ENCODE measurements at regions not wholly inside any gene's neighbourhood (a gene's known extent, or its start where the extent isn't known, plus 50 kb on each side); places are given as distances from the start of the nearest gene placed in this dataset.

GRCh38 chr13:107901230-107901629 lies 314.1 kb downstream of the LIG4 start:
- H2AFZ ChIP-seq (ENCODE audit: low read depth, low read length) = peak overlapping the region; percentile 32
- H3K4me1 ChIP-seq (replicated peaks in 1 of 2; ENCODE audit: control insufficient read depth in 2 of 2, insufficient read depth in 2 of 2, low read length in 2 of 2) = peaks cover 0 to 26% of the 10 kb centered on the region in 2 experiments; a peak in 3 of 5 replicates
- intact Hi-C loops (cut with micrococcal nuclease) = loop anchor here (1.0 to 5.0 kb wide), 2 partner anchors 18 to 91 kb away; no protein-coding TSS in a partner anchor
- ChIA-PET CTCF (ENCODE audit: low intra/inter-chr PET ratio) (no interaction called here), POLR2A (interaction anchor here (0.7 to 4.6 kb wide), 6 partner anchors 11 to 76 kb away, joined by 4 to 61 read pairs (median 8); no protein-coding TSS in a partner anchor)
- H3K27ac ChIP-seq (ENCODE audit: extremely low read depth, low read depth, low read length) = peak overlapping the region; percentile 19; the same call in 2 of the 3 replicates
- H3K4me2 ChIP-seq (ENCODE audit: insufficient read depth, low read length) = peak overlapping the region; percentile 12; the same call in 1 of the 2 replicates
- 35% methylated on average over 2 of the region's 2 CpGs for WGBS (ENCODE audit: insufficient coverage, low coverage, missing lambda C conversion rate)
- H3K27me3 ChIP-seq (ENCODE audit: control insufficient read depth in 2 of 2, insufficient read depth in 2 of 2, low read length in 2 of 2) = no peaks in the 10 kb centered on the region
- no peaks in the 10 kb centered on the region for H3K9me1 ChIP-seq (ENCODE audit: control insufficient read depth, insufficient read depth, low read length)
- H3K36me3 ChIP-seq (ENCODE audit: control insufficient read depth, insufficient read depth, low read length) = peaks cover 14% of the 10 kb centered on the region; the same call in 2 of the 3 replicates
- TF ChIP-seq RBM22 (IDR thresholded peaks at IDR 0.05; ENCODE audit: low read depth, low read length, poor library complexity, severe bottlenecking) = no peak
- no peak for TF ChIP-seq ZFP30 (CRISPR knock-in tag; IDR thresholded peaks at IDR 0.05; ENCODE audit: borderline replicate concordance)
- TF ChIP-seq, protein P1, sequence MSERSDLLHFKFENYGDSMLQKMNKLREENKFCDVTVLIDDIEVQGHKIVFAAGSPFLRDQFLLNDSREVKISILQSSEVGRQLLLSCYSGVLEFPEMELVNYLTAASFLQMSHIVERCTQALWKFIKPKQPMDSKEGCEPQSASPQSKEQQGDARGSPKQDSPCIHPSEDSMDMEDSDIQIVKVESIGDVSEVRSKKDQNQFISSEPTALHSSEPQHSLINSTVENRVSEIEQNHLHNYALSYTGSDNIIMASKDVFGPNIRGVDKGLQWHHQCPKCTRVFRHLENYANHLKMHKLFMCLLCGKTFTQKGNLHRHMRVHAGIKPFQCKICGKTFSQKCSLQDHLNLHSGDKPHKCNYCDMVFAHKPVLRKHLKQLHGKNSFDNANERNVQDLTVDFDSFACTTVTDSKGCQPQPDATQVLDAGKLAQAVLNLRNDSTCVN (CRISPR knock-in tag; IDR thresholded peaks at IDR 0.05) = no peak
- no peak for TF ChIP-seq ZC3H8 (IDR thresholded peaks at IDR 0.05)
- TF ChIP-seq ZNF507 (tag; conservative IDR thresholded peaks at IDR 0.05) = no peak
- TF ChIP-seq, protein P2, sequence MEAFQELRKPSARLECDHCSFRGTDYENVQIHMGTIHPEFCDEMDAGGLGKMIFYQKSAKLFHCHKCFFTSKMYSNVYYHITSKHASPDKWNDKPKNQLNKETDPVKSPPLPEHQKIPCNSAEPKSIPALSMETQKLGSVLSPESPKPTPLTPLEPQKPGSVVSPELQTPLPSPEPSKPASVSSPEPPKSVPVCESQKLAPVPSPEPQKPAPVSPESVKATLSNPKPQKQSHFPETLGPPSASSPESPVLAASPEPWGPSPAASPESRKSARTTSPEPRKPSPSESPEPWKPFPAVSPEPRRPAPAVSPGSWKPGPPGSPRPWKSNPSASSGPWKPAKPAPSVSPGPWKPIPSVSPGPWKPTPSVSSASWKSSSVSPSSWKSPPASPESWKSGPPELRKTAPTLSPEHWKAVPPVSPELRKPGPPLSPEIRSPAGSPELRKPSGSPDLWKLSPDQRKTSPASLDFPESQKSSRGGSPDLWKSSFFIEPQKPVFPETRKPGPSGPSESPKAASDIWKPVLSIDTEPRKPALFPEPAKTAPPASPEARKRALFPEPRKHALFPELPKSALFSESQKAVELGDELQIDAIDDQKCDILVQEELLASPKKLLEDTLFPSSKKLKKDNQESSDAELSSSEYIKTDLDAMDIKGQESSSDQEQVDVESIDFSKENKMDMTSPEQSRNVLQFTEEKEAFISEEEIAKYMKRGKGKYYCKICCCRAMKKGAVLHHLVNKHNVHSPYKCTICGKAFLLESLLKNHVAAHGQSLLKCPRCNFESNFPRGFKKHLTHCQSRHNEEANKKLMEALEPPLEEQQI (IDR thresholded peaks at IDR 0.05) = no peak
- no peak for TF ChIP-seq ZBED1 (IDR thresholded peaks at IDR 0.05)
- TF ChIP-seq GATAD2A (IDR thresholded peaks at IDR 0.05) = no peak
- no peak for TF ChIP-seq TEAD1 (CRISPR knock-in tag; IDR thresholded peaks at IDR 0.05)
- TF ChIP-seq, protein P3, sequence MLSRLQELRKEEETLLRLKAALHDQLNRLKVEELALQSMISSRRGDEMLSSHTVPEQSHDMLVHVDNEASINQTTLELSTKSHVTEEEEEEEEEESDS (CRISPR knock-in tag; IDR thresholded peaks at IDR 0.05) = no peak
- no peak for TF ChIP-seq ZNF197 (CRISPR knock-in tag; IDR thresholded peaks at IDR 0.05; ENCODE audit: low read depth)
- TF ChIP-seq HOXB6 (CRISPR knock-in tag; IDR thresholded peaks at IDR 0.05; ENCODE audit: borderline replicate concordance) = no peak
- no peak for TF ChIP-seq TAF7 (tag; IDR thresholded peaks at IDR 0.05)
- TF ChIP-seq, protein P4, sequence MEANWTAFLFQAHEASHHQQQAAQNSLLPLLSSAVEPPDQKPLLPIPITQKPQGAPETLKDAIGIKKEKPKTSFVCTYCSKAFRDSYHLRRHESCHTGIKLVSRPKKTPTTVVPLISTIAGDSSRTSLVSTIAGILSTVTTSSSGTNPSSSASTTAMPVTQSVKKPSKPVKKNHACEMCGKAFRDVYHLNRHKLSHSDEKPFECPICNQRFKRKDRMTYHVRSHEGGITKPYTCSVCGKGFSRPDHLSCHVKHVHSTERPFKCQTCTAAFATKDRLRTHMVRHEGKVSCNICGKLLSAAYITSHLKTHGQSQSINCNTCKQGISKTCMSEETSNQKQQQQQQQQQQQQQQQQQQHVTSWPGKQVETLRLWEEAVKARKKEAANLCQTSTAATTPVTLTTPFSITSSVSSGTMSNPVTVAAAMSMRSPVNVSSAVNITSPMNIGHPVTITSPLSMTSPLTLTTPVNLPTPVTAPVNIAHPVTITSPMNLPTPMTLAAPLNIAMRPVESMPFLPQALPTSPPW (CRISPR knock-in tag; IDR thresholded peaks at IDR 0.05) = no peak
- no peak for TF ChIP-seq NR3C1 (CRISPR knock-in tag; IDR thresholded peaks at IDR 0.05)
- no peak for TF ChIP-seq ZBTB8A (IDR thresholded peaks at IDR 0.05; ENCODE audit: partially characterized antibody)
- no peak for TF ChIP-seq MTA2 (IDR thresholded peaks at IDR 0.05; ENCODE audit: low read depth)
- FAIRE-seq = peak; percentile 48
- DNase-seq (ENCODE audit: extremely low read depth in 1 of 4, low spot score in 3 of 4) = peak in 3 of 4 experiments; percentile 47 to 54 (median 54)
- in situ Hi-C loops (cut with MboI) = no loop called here
- ATAC-seq = peak; percentile 60
- peaks cover 12% of the 10 kb centered on the region for H3K9me3 ChIP-seq (replicated peaks; ENCODE audit: control insufficient read depth, insufficient read depth, low read depth, low read length)
- no TSS peak for BruUV-seq (replicated peaks)
- H4K20me1 ChIP-seq (replicated peaks; ENCODE audit: control insufficient read depth, insufficient read depth, low read length) = no peaks in the 10 kb centered on the region
- peaks cover 55% of the 10 kb centered on the region for H3K79me2 ChIP-seq (ENCODE audit: control insufficient read depth, insufficient read depth, low read length)
- H3K4me3 ChIP-seq = no peak overlapping the region
- H3K9ac ChIP-seq (ENCODE audit: insufficient read depth in 1 of 2, low read depth in 2 of 2, low read length in 2 of 2) = no peak overlapping the region; a peak in 1 of 4 replicates

Measured in K562 (cell line).